ENCODE measurements at regions not wholly inside any gene's neighbourhood (a gene's known extent, or its start where the extent isn't known, plus 50 kb on each side); places are given as distances from the start of the nearest gene placed in this dataset.

DNA sequence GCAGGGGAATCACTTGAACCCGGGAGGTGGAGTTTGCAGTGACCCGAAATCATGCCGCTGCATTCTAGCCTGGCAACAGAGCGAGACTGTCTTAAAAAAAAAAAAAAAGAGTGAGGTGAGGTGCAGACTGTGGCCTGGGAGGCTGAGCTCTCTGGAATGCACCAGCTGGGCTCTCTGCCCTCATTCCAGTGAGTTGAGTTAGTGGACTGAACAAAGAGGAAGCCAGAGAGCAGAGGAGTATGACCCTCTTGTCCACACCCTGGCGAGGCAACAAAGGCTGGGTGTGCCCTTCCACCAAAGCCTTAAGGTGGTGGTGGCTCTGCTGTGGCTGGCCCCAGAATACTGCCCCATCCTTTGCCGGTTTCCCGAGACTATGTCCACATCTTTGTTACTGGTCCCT is 71.3 kb upstream of the ACKR3 start:
- Histone ChIP-seq H3K4me1 (peaks cover 0 to 8% (median 0%) of the 10 kb centered on the region in 12 donors), H3K27ac (no peak overlapping the region), H3K9me3 (no peaks in the 10 kb centered on the region), H3K4me3 (no peak overlapping the region), H3K36me3 (no peaks in the 10 kb centered on the region), H3K27me3 (no peaks in the 10 kb centered on the region)
- intact Hi-C loops (cut with DNase I): loop anchor here in 1 of 10 donors (10.0 kb wide), 1 partner anchor 134 kb away; no protein-coding TSS in a partner anchor
- TF ChIP-seq, protein P1, sequence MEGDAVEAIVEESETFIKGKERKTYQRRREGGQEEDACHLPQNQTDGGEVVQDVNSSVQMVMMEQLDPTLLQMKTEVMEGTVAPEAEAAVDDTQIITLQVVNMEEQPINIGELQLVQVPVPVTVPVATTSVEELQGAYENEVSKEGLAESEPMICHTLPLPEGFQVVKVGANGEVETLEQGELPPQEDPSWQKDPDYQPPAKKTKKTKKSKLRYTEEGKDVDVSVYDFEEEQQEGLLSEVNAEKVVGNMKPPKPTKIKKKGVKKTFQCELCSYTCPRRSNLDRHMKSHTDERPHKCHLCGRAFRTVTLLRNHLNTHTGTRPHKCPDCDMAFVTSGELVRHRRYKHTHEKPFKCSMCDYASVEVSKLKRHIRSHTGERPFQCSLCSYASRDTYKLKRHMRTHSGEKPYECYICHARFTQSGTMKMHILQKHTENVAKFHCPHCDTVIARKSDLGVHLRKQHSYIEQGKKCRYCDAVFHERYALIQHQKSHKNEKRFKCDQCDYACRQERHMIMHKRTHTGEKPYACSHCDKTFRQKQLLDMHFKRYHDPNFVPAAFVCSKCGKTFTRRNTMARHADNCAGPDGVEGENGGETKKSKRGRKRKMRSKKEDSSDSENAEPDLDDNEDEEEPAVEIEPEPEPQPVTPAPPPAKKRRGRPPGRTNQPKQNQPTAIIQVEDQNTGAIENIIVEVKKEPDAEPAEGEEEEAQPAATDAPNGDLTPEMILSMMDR (IDR thresholded peaks at IDR 0.05): no peak
- TF ChIP-seq POLR2A (IDR thresholded peaks at IDR 0.05): no peak
- DNase-seq: peak in 2 of 5 donors; percentile 31 to 51
- ATAC-seq: peak; percentile 67 to 93 (median 76)
- 64 to 77% (median 75%) methylated on average over 7 of the region's 7 CpGs for WGBS, 4 donors

DNA sequence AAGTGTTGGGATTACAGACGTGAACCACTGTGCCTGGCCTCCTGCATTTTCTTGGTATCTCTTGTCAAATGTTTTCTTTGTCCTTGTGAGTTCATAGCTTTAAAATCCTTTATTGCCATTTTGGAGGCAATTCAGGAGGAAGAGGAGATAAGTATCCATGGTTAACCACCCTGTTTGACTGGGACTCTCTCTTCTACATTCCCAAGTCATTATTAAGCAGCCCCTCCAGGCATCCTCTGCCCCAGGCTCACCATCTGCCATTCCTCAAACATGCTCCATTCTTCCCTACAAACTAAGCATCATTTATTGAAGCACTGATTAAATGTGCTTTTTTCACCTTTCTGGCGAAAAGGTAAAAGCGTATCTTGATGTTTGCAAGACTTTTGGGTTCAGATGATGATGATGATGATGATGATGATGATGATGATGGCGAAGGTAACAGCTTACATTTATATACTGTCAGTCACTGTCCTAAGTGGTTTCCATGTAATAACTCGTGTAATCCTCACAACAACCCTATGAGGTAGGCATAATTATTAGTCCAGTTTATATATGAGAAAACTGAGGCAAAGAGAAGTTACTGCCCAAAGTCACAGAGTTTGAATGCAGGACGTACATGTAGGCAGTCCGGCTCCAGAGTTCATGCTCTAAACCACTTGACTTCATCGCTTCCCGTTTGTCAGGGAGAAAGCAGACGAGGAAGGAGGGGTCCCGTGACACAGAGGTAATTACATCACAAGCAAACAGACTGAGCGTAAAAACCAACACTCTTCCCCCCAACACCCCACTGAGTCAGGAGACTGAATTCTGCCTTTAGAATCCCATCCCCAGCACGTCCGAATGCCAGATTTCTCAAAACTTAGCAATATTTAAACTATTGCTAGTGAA is 69.7 kb upstream of the ACKR3 start:
- WGBS, 4 donors: 89 to 92% (median 91%) methylated on average over 14 of the region's 14 CpGs
- DNase-seq: no peak
- no peak overlapping the region for H3K4me3 ChIP-seq
- no peaks in the 10 kb centered on the region for H3K27me3 ChIP-seq
- intact Hi-C loops (cut with DNase I): loop anchor here in 3 of 10 donors (2.0 to 10.0 kb wide), 3 partner anchors 135 to 145 kb away; no protein-coding TSS in a partner anchor
- ATAC-seq: no peak
- H3K36me3 ChIP-seq: no peaks in the 10 kb centered on the region
- peaks cover 0 to 8% (median 0%) of the 10 kb centered on the region in 12 donors for H3K4me1 ChIP-seq
- no peak overlapping the region for H3K27ac ChIP-seq
- TF ChIP-seq POLR2A (IDR thresholded peaks at IDR 0.05): no peak
- TF ChIP-seq, protein P1 (IDR thresholded peaks at IDR 0.05): no peak
- H3K9me3 ChIP-seq: no peaks in the 10 kb centered on the region

DNA sequence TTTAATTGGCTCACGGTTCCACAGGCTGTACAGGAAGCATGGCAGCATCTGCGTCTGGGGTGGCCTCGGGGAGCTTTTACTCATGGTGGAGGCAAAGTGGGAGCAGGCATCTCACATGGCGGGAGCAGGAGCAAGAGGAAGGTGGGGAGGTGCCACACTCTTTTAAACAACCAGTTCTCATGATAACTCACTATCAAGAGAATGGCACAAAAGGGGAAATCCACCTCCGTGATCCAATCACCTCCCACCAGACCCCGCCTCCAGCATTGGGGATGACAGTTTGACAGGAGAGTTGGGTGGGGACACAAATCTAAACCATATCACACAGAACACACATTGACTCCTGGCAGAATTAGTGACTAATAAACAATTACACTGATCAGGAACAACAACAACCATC is 68.6 kb upstream of the ACKR3 start:
- H3K27me3 ChIP-seq: no peaks in the 10 kb centered on the region
- no peaks in the 10 kb centered on the region for H3K9me3 ChIP-seq
- H3K27ac ChIP-seq: no peak overlapping the region
- no peak overlapping the region for H3K4me3 ChIP-seq
- WGBS, 4 donors: 93 to 97% (median 96%) methylated on average over 6 of the region's 6 CpGs
- no peaks in the 10 kb centered on the region for H3K36me3 ChIP-seq
- DNase-seq (no peak), ATAC-seq (no peak)
- TF ChIP-seq, protein P1 (IDR thresholded peaks at IDR 0.05): no peak
- TF ChIP-seq POLR2A (IDR thresholded peaks at IDR 0.05): no peak
- H3K4me1 ChIP-seq: peaks cover 0 to 8% (median 0%) of the 10 kb centered on the region in 12 donors
- intact Hi-C loops (cut with DNase I): loop anchor here in 2 of 10 donors (2.0 to 10.0 kb wide), 2 partner anchors 138 to 146 kb away; no protein-coding TSS in a partner anchor

DNA sequence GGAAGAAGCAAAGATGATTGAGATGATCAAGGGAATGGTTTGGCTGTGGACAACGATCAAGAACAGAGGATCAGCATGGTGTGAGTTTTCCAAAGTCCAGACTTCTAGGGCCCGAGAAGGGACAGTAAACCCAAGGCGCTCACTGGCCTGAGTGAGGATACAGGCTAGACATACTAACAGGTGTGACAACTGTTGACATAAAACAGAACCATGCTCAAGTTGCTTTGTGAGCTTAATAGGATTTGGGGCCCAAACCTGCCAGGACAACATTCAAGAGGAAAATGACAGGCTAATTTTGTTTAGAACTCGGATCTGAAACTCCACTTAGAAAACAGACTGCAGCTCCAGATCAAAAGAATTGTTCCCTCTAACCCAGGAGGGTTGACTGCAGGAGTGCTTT is 68.1 kb upstream of the ACKR3 start:
- 90 to 96% (median 91%) methylated on average over 4 of the region's 4 CpGs for WGBS, 4 donors
- Histone ChIP-seq H3K4me3 (no peak overlapping the region), H3K27me3 (peaks cover 0 to under 1% (median 0%) of the 10 kb centered on the region in 9 donors), H3K27ac (no peak overlapping the region), H3K36me3 (no peaks in the 10 kb centered on the region), H3K9me3 (no peaks in the 10 kb centered on the region), H3K4me1 (peaks cover 0 to 8% (median 0%) of the 10 kb centered on the region in 12 donors)
- intact Hi-C loops (cut with DNase I): loop anchor here in 2 of 10 donors (2.0 to 10.0 kb wide), 2 partner anchors 139 to 147 kb away; no protein-coding TSS in a partner anchor
- DNase-seq: no peak
- no peak for ATAC-seq
- TF ChIP-seq, protein P1 (IDR thresholded peaks at IDR 0.05): no peak
- no peak for TF ChIP-seq POLR2A (IDR thresholded peaks at IDR 0.05)
